ENCODE measurements at regions not wholly inside any gene's neighbourhood (a gene's known extent, or its start where the extent isn't known, plus 50 kb on each side); places are given as distances from the start of the nearest gene placed in this dataset.
"Not testable (repeated sequence)": the region's sequence is repeated elsewhere in the genome, so short reads cannot be mapped to it uniquely, and the experiment has no call there.

- no peak for DNase-seq (ENCODE audit: low read depth, low spot score)
Measured at GRCh38 chr7:42567051-42567450, 330.0 kb upstream of the GLI3 start.

GRCh38 chr7:42561797-42562196 is 324.8 kb upstream of the GLI3 start:
- no peak for DNase-seq (ENCODE audit: low read depth, low spot score)

GRCh38 chr7:42560866-42561265 is 323.9 kb upstream of the GLI3 start:
- no peak for DNase-seq (ENCODE audit: low read depth, low spot score)

DNA sequence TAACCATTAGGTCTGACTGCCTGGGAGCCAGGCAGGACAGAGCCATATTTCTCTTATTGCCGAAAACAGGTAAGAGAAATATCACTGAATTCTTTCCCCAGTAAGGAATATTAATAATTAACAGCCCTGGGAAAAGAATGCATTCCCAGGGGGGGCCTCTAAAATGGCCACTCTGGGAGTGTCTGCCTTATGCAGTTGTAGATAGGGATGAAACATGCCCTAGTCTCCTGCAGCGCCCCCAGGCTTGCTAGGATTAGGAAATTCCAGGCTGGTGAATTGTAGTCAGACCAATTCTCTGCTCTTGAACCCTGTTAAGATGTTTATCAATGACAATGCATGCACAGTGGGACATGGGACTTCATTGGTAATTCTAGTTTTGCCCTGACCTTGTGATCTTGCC is 317.9 kb upstream of the GLI3 start:
- DNase-seq (ENCODE audit: low read depth, low spot score): not testable (repeated sequence)

DNA sequence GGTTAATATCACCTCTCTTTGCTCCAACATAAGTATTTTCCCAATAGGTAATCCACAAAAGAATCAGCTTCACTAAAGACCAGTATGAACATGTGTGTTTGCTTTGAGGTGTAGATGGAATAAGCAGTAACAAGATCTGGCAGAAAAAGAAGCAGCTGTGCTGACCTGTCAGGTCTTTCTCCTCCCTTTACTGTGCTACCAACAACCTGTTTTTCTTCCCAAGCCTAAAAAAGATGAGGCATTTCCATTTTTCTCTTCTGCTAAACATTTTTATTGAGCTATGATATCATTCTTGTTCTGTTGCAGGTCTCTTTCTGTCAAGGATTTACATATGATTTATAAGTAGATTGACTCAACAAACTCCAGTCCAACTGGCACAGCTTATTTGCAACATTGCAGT is 315.2 kb upstream of the GLI3 start:
- DNase-seq (ENCODE audit: low read depth, low spot score): no peak

DNA sequence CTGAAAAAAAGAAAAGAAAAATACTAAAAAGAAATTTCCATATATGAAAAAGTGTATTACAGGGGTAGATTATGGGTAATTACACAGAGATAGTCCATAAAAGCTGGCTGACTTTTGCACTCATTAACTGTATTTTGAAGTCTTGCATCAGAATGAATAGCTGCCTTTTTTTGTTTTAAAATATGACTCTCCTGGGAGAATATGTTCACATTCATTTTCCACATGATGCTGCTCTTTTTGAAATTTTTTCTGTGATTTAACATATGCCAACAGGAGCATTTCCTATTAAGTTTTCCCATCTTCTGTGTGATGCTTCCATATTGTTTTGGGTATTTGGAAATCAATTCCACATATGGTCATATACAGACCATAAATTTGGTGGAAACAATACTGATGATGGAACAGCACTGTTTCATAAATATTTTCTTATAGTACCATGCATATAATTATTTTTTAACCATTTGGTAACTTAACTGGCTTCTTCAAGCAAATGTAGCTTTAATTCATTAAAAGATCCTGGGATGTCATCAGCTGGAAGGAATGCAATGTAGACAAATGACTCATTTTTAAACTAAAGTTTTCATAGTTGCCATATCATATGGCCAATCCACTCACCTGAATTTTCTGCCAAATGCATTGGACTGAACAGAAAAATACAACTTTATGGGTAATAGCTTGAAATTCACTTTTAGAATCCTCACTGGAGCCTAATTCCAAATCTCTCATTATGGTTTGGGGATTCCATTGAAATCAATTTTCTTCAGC is 313.9 kb upstream of the GLI3 start:
- no peak for DNase-seq (ENCODE audit: low read depth, low spot score)

DNA sequence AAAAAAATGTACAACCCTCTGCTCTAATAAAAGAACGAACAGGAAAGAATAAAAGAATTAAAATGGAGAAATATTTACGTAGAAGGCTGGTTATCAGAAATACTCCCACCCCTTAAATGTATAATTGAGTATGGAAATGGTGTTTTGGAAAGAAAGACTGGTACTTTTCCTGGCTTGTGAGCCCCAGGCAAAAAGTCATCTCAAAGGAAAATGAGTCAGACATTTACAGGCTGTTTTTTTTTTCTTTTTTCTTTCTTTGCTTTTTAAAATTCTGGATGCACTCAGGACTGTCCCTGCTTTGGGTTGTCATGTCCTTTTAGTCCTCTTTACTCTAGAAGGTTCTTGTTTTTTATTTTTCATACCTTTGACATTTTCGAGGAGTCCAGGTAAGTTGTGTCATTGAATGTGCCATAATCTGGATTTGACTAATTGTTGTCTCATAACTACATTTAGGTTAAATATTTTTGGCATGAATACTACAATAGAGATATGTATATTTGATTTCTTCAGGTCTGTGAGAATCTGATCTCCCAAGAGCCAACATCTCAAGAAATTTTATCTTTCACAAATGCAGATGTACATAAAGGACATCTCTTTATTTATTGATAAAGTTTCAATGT is 313.0 kb upstream of the GLI3 start:
- DNase-seq (ENCODE audit: low read depth, low spot score): no peak

DNA sequence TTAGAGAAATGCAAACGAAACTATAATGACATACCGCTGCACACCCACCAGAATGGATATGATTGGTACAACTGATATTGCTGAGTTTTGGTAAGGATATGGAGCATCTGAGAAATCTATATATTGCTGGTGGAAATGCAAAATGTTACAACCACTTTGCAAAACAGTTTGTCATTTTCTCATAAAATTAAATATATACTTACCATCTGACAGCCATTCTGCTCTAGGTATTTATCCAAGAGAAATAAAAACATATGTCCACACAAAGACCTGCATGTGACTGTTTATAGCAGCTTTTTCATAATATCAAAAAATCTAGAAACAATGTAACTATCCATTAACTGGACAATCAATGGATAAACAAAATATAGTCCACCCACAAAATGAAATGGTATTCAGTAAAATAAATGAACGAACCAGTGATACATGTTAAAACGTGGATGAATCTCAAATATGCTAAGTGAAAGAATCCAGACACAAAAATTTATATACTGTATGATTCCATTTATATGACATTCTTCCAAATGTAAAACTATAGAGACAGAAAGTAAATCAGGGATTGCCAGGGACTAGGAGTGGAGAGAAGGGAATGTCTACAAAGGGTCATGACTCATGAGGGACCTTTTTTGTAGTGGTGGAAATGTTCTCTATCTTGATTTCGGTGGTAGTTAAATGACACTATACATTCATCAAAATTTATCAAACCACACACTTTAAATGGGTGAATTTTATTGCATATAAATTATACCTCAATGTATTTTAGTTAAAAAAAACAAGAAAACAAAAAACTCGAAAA is 312.0 kb upstream of the GLI3 start:
- no peak for DNase-seq (ENCODE audit: low read depth, low spot score)

GRCh38 chr7:42545049-42545724 is 308.2 kb upstream of the GLI3 start:
- no peak for DNase-seq (ENCODE audit: low read depth, low spot score)

DNA sequence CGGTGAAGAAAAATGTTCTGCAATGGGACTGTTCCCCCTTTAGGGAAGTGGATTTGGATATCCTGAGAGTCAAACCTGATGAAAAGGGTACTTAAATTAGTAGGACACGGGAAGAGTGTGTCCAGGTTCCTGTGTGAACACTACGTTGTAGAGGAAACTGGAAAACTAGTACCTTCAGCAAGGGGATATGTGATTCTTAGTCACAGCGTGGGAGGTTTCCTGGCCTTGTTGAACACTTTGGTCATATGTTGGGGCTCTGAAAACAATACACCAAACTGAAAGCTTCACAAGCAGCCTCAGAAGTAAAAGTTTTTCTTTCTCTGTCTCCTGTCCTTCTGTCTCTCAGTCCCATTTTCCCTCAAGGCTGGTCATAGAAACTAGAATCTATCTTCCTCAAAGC is 306.9 kb upstream of the GLI3 start:
- DNase-seq (ENCODE audit: low read depth, low spot score): no peak

DNA sequence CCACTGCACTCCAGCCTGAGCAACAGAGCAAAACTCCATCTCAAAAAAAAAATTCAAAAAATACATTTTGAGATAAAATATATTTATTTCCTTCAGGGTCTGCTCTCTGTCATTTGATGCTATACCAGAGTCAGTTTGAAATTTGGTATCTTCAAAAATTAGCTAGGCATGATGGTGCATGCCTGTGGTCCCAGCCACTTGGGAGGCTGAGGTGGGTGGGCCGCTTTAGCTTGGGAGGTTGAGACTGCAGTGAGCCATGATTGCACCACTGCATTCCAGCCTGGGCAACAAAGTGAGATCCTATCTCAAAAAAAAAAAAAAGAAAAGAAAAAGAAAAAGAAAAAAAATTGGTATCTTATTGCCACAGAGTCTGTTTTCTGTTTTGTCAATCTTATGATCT is 305.4 kb upstream of the GLI3 start:
- DNase-seq (ENCODE audit: low read depth, low spot score): not testable (repeated sequence)

GRCh38 chr7:42534441-42534840 is 297.4 kb upstream of the GLI3 start:
- DNase-seq (ENCODE audit: low read depth, low spot score): no peak

DNA sequence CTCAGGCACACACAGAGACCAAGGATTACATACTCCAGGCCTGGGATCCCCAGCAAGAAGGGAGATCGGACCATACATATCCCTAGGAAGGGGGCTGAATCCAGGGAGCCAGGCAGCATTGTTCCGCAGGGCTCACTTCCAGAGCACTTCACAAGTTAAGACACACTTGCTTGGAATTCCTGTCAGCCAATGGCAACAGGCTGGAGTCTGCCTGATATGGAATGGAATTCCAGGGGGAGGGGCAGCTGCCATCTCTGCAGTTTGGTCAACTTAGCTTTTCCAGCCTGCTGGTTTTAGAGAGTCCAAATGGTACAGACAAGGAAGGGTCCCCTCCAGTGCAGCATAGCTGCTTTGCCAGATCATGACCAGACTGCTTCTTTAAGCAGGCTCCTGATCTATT is 290.0 kb upstream of the GLI3 start:
- DNase-seq (ENCODE audit: low read depth, low spot score): no peak

- no peak for DNase-seq (ENCODE audit: low read depth, low spot score)
Measured at GRCh38 chr7:42522227-42522991, 285.4 kb upstream of the GLI3 start.

DNA sequence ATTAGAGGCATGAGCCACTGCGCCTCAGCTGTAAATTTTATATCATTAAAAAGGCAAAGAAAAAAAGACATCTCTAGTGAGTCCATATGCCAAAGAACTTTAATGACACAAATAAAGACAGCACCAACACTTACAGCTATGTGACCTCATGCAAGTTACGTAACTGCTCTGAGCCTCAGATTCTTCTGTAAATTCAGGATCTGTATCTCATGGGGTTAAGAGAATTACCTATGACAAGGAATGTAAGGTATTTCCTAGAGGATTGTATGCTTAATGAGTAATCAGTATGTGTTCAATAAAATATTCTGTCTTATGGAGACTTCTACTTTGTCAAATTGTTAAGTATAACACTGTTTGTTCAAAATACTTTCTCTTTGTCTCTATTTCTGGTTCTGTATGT is 274.0 kb upstream of the GLI3 start:
- no peak for DNase-seq (ENCODE audit: low read depth, low spot score)

DNA sequence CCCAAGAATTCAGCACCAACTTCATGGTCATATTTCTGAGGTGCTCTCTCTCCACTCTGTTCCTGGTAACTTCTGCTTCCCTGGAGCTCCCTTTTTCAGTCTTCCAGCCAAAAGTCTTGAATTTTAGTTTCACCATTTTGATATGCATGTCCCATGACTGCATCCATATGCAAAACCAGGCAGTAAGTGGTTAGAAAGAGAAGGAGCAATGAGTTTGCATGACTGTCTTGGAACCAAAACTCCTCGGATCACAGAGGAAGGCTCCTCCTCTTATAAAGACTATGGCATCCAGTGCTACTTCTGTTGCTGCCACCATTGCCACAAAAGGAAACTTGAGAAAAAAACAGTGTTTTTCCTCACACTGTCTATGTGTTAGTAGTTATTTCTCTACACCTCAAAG is 269.1 kb upstream of the GLI3 start:
- DNase-seq (ENCODE audit: low read depth, low spot score): no peak

GRCh38 chr7:42502022-42502421 is 265.0 kb upstream of the GLI3 start:
- DNase-seq (ENCODE audit: low read depth, low spot score): no peak

DNA sequence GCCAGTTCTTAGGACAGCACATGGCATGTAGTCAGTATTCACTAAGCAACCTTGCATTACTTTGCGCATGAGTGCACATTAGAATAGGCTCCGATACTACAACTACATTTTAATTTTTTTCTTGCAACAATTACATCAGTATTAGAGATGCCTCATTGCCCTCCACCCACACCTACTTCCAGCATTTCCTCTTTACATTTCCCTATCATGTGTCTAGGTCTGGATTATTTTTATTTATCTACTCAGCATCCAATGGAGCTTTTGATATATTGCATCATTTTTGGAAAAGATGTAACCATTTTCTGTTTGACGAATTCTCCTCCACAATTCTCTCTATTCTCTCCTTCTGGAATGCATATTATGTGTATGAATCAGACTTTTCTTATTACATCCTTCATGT is 258.2 kb upstream of the GLI3 start:
- DNase-seq (ENCODE audit: low read depth, low spot score): no peak

- no peak for DNase-seq (ENCODE audit: low read depth, low spot score)
Measured at GRCh38 chr7:42494736-42495135, 257.7 kb upstream of the GLI3 start.

- no peak for DNase-seq (ENCODE audit: low read depth, low spot score)
Measured at GRCh38 chr7:42494199-42494710, 257.2 kb upstream of the GLI3 start.

All from iPS DF 19.7 (cell line).